Activated T-cell treated with anti-CD3 and anti-CD28 coated beads for 24 hours (primary cell): ENCODE measurements at regions not wholly inside any gene's neighbourhood (a gene's known extent, or its start where the extent isn't known, plus 50 kb on each side); places are given as distances from the start of the nearest gene placed in this dataset.
"Not testable (repeated sequence)": the region's sequence is repeated elsewhere in the genome, so short reads cannot be mapped to it uniquely, and the experiment has no call there.

Source experiments
- DNase-seq: peaks from one replicate; pipeline ENCODE4 v3.0.0-alpha.2; 2020; ENCODE audit warnings: low read depth

- no peak for DNase-seq
Observed at GRCh38 chr18:10169814-10170213, 256.0 kb downstream of the VAPA start.

GRCh38 chr18:10170375-10170774, 256.6 kb downstream of the VAPA start:
- DNase-seq, result no peak

GRCh38 chr18:10175333-10175732, 261.5 kb downstream of the VAPA start:
- DNase-seq, result not testable (repeated sequence)

GRCh38 chr18:10179326-10179725, 265.5 kb downstream of the VAPA start:
- not testable (repeated sequence) for DNase-seq

GRCh38 chr18:10182009-10182624, 268.3 kb downstream of the VAPA start:
- no peak for DNase-seq

GRCh38 chr18:10184776-10185175, 269.7 kb upstream of the APCDD1 start:
- no peak for DNase-seq

GRCh38 chr18:10188971-10189810, 265.2 kb upstream of the APCDD1 start:
- DNase-seq, result no peak

GRCh38 chr18:10190564-10190963, 263.9 kb upstream of the APCDD1 start:
- DNase-seq, result no peak

- DNase-seq, result no peak
Observed at GRCh38 chr18:10193444-10193843, 261.0 kb upstream of the APCDD1 start.

- DNase-seq, result no peak
Observed at GRCh38 chr18:10194592-10194991, 259.8 kb upstream of the APCDD1 start.

GRCh38 chr18:10195529-10195928, 258.9 kb upstream of the APCDD1 start:
- DNase-seq, result no peak

- no peak for DNase-seq
Observed at GRCh38 chr18:10197097-10197496, 257.3 kb upstream of the APCDD1 start.

GRCh38 chr18:10201226-10201625, 253.2 kb upstream of the APCDD1 start:
- no peak for DNase-seq

- DNase-seq, result no peak
Observed at GRCh38 chr18:10201659-10202058, 252.8 kb upstream of the APCDD1 start.

GRCh38 chr18:10202845-10203321, 251.6 kb upstream of the APCDD1 start:
- no peak for DNase-seq

- DNase-seq, result no peak
Observed at GRCh38 chr18:10205151-10205550, 249.3 kb upstream of the APCDD1 start.

GRCh38 chr18:10207682-10208345, 246.6 kb upstream of the APCDD1 start:
- no peak for DNase-seq

- no peak for DNase-seq
Observed at GRCh38 chr18:10209302-10209701, 245.1 kb upstream of the APCDD1 start.

GRCh38 chr18:10210057-10210633, 244.3 kb upstream of the APCDD1 start:
- no peak for DNase-seq

- DNase-seq, result no peak
Observed at GRCh38 chr18:10213526-10213925, 240.9 kb upstream of the APCDD1 start.

- no peak for DNase-seq
Observed at GRCh38 chr18:10215446-10215845, 239.0 kb upstream of the APCDD1 start.

GRCh38 chr18:10216791-10217190, 237.6 kb upstream of the APCDD1 start:
- no peak for DNase-seq

GRCh38 chr18:10217211-10217610, 237.2 kb upstream of the APCDD1 start:
- no peak for DNase-seq
